ENCODE measurements at regions not wholly inside any gene's neighbourhood (a gene's known extent, or its start where the extent isn't known, plus 50 kb on each side); places are given as distances from the start of the nearest gene placed in this dataset.

- no peak for TF ChIP-seq CTCF (IDR thresholded peaks at IDR 0.05; ENCODE audit: low read depth, low read length)
- no peaks in the 10 kb centered on the region for H3K4me1 ChIP-seq
- H3K9me3 ChIP-seq: no peaks in the 10 kb centered on the region
- H3K36me3 ChIP-seq: no peaks in the 10 kb centered on the region
- DNase-seq: no peak
- H3K27me3 ChIP-seq: no peaks in the 10 kb centered on the region
- H3K4me3 ChIP-seq (ENCODE audit: low read depth, low read length): no peak overlapping the region
Measured at GRCh38 chr20:10863337-10864060, 189.7 kb upstream of the JAG1 start.

GRCh38 chr20:10864076-10864672 lies 190.4 kb upstream of the JAG1 start:
- H3K4me1 ChIP-seq: no peaks in the 10 kb centered on the region
- H3K9me3 ChIP-seq: no peaks in the 10 kb centered on the region
- no peak for TF ChIP-seq CTCF (IDR thresholded peaks at IDR 0.05; ENCODE audit: low read depth, low read length)
- H3K4me3 ChIP-seq (ENCODE audit: low read depth, low read length): no peak overlapping the region
- no peaks in the 10 kb centered on the region for H3K36me3 ChIP-seq
- no peaks in the 10 kb centered on the region for H3K27me3 ChIP-seq
- DNase-seq: no peak

- no peaks in the 10 kb centered on the region for H3K4me1 ChIP-seq
- no peaks in the 10 kb centered on the region for H3K36me3 ChIP-seq
- H3K4me3 ChIP-seq (ENCODE audit: low read depth, low read length): no peak overlapping the region
- H3K27me3 ChIP-seq: no peaks in the 10 kb centered on the region
- no peak for DNase-seq
- H3K9me3 ChIP-seq: no peaks in the 10 kb centered on the region
- TF ChIP-seq CTCF (IDR thresholded peaks at IDR 0.05; ENCODE audit: low read depth, low read length): no peak
Measured at GRCh38 chr20:10868299-10868698, 194.5 kb upstream of the JAG1 start.

- no peaks in the 10 kb centered on the region for H3K9me3 ChIP-seq
- no peak overlapping the region for H3K4me3 ChIP-seq (ENCODE audit: low read depth, low read length)
- no peak for DNase-seq
- no peaks in the 10 kb centered on the region for H3K4me1 ChIP-seq
- no peaks in the 10 kb centered on the region for H3K27me3 ChIP-seq
- H3K36me3 ChIP-seq: no peaks in the 10 kb centered on the region
- TF ChIP-seq CTCF (IDR thresholded peaks at IDR 0.05; ENCODE audit: low read depth, low read length): no peak
Measured at GRCh38 chr20:10873026-10873425, 199.2 kb upstream of the JAG1 start.

- Histone ChIP-seq H3K4me1 (no peaks in the 10 kb centered on the region), H3K36me3 (no peaks in the 10 kb centered on the region), H3K9me3 (no peaks in the 10 kb centered on the region), H3K4me3 (ENCODE audit: low read depth, low read length) (no peak overlapping the region), H3K27me3 (no peaks in the 10 kb centered on the region)
- DNase-seq: no peak
- TF ChIP-seq CTCF (IDR thresholded peaks at IDR 0.05; ENCODE audit: low read depth, low read length): no peak
Measured at GRCh38 chr20:10875653-10876052, 201.9 kb upstream of the JAG1 start.

- Histone ChIP-seq H3K4me1 (no peaks in the 10 kb centered on the region), H3K9me3 (no peaks in the 10 kb centered on the region), H3K4me3 (ENCODE audit: low read depth, low read length) (no peak overlapping the region), H3K27me3 (no peaks in the 10 kb centered on the region), H3K36me3 (no peaks in the 10 kb centered on the region)
- no peak for DNase-seq
- TF ChIP-seq CTCF (IDR thresholded peaks at IDR 0.05; ENCODE audit: low read depth, low read length): no peak
Measured at GRCh38 chr20:10876558-10876957, 202.8 kb upstream of the JAG1 start.
